Suprapubic skin (tissue), 4 donors: ENCODE measurements at regions not wholly inside any gene's neighbourhood (a gene's known extent, or its start where the extent isn't known, plus 50 kb on each side); places are given as distances from the start of the nearest gene placed in this dataset.

Experiments used
- DNase-seq, 2 donors: peaks; one replicate each; pipeline ENCODE4 v3.0.0-alpha.2; 2019; ENCODE audit warnings: low spot score in 2 of 2
- H3K27ac ChIP-seq: fragments of 200-600 bp; sonication (generic); one replicate; pipeline ENCODE4 v1.5.1; 2019
- H3K27me3 ChIP-seq: fragments of 200-600 bp; sonication (generic); one replicate; pipeline ENCODE4 v1.5.1; 2019
- H3K36me3 ChIP-seq: fragments of 200-600 bp; sonication (generic); one replicate; pipeline ENCODE4 v1.5.1; 2019
- H3K4me1 ChIP-seq: fragments of 200-600 bp; sonication (generic); one replicate; pipeline ENCODE4 v1.5.1; 2019
- H3K4me3 ChIP-seq: fragments of 200-600 bp; sonication (generic); one replicate; pipeline ENCODE4 v1.5.1; 2019; ENCODE audit warnings: mild to moderate bottlenecking
- H3K9me3 ChIP-seq: fragments of 200-600 bp; sonication (generic); one replicate; pipeline ENCODE4 v1.5.1; 2019
- EP300 ChIP-seq: sonication (generic); formaldehyde crosslinking; IDR thresholded peaks from one replicate; pipeline ENCODE4 v1.6.1; 2017; ENCODE audit warnings: antibody characterized with exemption
- POLR2A ChIP-seq, 2 donors: fragments of 450-650 bp; IDR thresholded peaks; one replicate each; pipeline ENCODE4 v1.6.1; 2017; ENCODE audit warnings: antibody characterized with exemption in 2 of 2, mild to moderate bottlenecking in 2 of 2, moderate library complexity in 2 of 2
- POLR2AphosphoS5 ChIP-seq, 3 donors: sonication (generic); formaldehyde crosslinking; IDR thresholded peaks; one replicate each; pipeline ENCODE4 v1.6.1; 2017; ENCODE audit warnings: antibody characterized with exemption in 3 of 3
- WGBS: methylation state at CpG from one replicate; pipeline ENCODE4 v1.1.5; 2018; 5-methylcytosine and 5-hydroxymethylcytosine counted together
- TF ChIP-seq, protein P1 (sequence below), 2 donors: fragments of 200-600 bp in 1 of 2; fragments of 450-650 bp in 1 of 2; sonication (generic) in 1 of 2; IDR thresholded peaks; one replicate each; pipeline ENCODE4 v1.5.1; 2016 to 2019; ENCODE audit warnings: antibody characterized with exemption in 2 of 2, mild to moderate bottlenecking in 1 of 2, moderate library complexity in 1 of 2

GRCh38 chr6:133697185-133697584 lies 191.7 kb upstream of the TCF21 start:
- Histone ChIP-seq H3K4me1 (no peaks in the 10 kb centered on the region), H3K4me3 (no peak overlapping the region), H3K27ac (no peak overlapping the region), H3K36me3 (no peaks in the 10 kb centered on the region), H3K9me3 (no peaks in the 10 kb centered on the region), H3K27me3 (no peaks in the 10 kb centered on the region)
- DNase-seq = no peak
- TF ChIP-seq EP300 = no peak
- no peak for TF ChIP-seq POLR2AphosphoS5 (IDR thresholded peaks at IDR 0.05)
- TF ChIP-seq POLR2A (IDR thresholded peaks at IDR 0.05) = no peak
- TF ChIP-seq, protein P1, sequence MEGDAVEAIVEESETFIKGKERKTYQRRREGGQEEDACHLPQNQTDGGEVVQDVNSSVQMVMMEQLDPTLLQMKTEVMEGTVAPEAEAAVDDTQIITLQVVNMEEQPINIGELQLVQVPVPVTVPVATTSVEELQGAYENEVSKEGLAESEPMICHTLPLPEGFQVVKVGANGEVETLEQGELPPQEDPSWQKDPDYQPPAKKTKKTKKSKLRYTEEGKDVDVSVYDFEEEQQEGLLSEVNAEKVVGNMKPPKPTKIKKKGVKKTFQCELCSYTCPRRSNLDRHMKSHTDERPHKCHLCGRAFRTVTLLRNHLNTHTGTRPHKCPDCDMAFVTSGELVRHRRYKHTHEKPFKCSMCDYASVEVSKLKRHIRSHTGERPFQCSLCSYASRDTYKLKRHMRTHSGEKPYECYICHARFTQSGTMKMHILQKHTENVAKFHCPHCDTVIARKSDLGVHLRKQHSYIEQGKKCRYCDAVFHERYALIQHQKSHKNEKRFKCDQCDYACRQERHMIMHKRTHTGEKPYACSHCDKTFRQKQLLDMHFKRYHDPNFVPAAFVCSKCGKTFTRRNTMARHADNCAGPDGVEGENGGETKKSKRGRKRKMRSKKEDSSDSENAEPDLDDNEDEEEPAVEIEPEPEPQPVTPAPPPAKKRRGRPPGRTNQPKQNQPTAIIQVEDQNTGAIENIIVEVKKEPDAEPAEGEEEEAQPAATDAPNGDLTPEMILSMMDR (IDR thresholded peaks at IDR 0.05) = no peak

GRCh38 chr6:133697666-133698065 lies 191.2 kb upstream of the TCF21 start:
- no peak for TF ChIP-seq POLR2AphosphoS5 (IDR thresholded peaks at IDR 0.05)
- TF ChIP-seq, protein P1 (IDR thresholded peaks at IDR 0.05) = no peak
- TF ChIP-seq EP300 = no peak
- no peak for TF ChIP-seq POLR2A (IDR thresholded peaks at IDR 0.05)
- Histone ChIP-seq H3K4me1 (no peaks in the 10 kb centered on the region), H3K9me3 (no peaks in the 10 kb centered on the region), H3K4me3 (no peak overlapping the region), H3K27me3 (no peaks in the 10 kb centered on the region), H3K36me3 (no peaks in the 10 kb centered on the region), H3K27ac (no peak overlapping the region)
- 48% methylated on average over 1 of the region's 1 CpG for WGBS
- no peak for DNase-seq

- WGBS = 89% methylated on average over 1 of the region's 1 CpG
- TF ChIP-seq, protein P1 (IDR thresholded peaks at IDR 0.05) = no peak
- no peak for TF ChIP-seq POLR2AphosphoS5 (IDR thresholded peaks at IDR 0.05)
- TF ChIP-seq POLR2A (IDR thresholded peaks at IDR 0.05) = no peak
- TF ChIP-seq EP300 = no peak
- DNase-seq = no peak
- no peak overlapping the region for H3K27ac ChIP-seq
- H3K4me3 ChIP-seq = no peak overlapping the region
- H3K36me3 ChIP-seq = no peaks in the 10 kb centered on the region
- no peaks in the 10 kb centered on the region for H3K27me3 ChIP-seq
- H3K4me1 ChIP-seq = no peaks in the 10 kb centered on the region
- H3K9me3 ChIP-seq = no peaks in the 10 kb centered on the region
Observed at GRCh38 chr6:133698272-133698671, 190.6 kb upstream of the TCF21 start.

DNA sequence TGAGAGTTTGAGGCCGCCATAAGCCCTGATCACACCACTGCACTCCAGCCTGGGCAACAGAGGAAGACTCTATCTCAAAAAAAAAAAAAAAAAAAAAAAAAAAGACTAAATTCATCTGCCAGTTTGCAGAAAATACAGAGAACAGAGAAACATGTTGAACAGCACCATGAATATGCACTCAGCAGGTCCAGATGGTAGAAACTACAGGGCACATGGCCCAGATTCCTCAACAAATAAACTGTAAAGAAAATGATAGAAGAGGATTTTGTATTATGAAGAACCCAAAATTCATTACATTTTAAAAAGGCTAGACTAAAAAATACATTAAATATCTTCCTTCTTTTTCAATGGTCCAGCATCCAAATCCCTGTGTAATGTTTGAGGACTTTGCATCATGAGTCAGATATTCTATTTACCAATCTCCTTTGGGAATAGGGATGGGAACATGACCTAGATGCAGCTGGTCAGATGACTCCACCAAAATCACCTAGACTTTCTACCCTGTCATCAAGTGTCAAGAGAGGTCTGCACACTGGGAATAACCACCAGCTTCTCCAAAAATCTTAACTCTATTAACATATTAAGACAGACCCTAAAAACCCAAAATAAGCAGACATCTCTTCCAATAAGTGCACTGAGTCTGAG lies 189.1 kb upstream of the TCF21 start:
- WGBS = 100% methylated on average over 1 of the region's 1 CpG
- no peak overlapping the region for H3K27ac ChIP-seq
- H3K9me3 ChIP-seq = no peaks in the 10 kb centered on the region
- H3K4me3 ChIP-seq = no peak overlapping the region
- TF ChIP-seq, protein P1 (IDR thresholded peaks at IDR 0.05) = no peak
- TF ChIP-seq POLR2A (IDR thresholded peaks at IDR 0.05) (no peak), POLR2AphosphoS5 (IDR thresholded peaks at IDR 0.05) (no peak), EP300 (no peak)
- DNase-seq = no peak
- H3K36me3 ChIP-seq = no peaks in the 10 kb centered on the region
- H3K4me1 ChIP-seq = peaks cover 4% of the 10 kb centered on the region
- H3K27me3 ChIP-seq = no peaks in the 10 kb centered on the region

GRCh38 chr6:133701633-133702331 lies 187.1 kb upstream of the TCF21 start:
- H3K4me3 ChIP-seq = no peak overlapping the region
- H3K27me3 ChIP-seq = no peaks in the 10 kb centered on the region
- H3K27ac ChIP-seq = no peak overlapping the region
- no peaks in the 10 kb centered on the region for H3K36me3 ChIP-seq
- peaks cover 4% of the 10 kb centered on the region for H3K4me1 ChIP-seq
- H3K9me3 ChIP-seq = no peaks in the 10 kb centered on the region
- TF ChIP-seq POLR2AphosphoS5 (IDR thresholded peaks at IDR 0.05) = no peak
- no peak for TF ChIP-seq POLR2A (IDR thresholded peaks at IDR 0.05)
- TF ChIP-seq EP300 = no peak
- TF ChIP-seq, protein P1 (IDR thresholded peaks at IDR 0.05) = no peak
- DNase-seq = no peak
- WGBS = 75% methylated on average over 9 of the region's 9 CpGs
